ENCODE measurements at regions not wholly inside any gene's neighbourhood (a gene's known extent, or its start where the extent isn't known, plus 50 kb on each side); places are given as distances from the start of the nearest gene placed in this dataset.

DNA sequence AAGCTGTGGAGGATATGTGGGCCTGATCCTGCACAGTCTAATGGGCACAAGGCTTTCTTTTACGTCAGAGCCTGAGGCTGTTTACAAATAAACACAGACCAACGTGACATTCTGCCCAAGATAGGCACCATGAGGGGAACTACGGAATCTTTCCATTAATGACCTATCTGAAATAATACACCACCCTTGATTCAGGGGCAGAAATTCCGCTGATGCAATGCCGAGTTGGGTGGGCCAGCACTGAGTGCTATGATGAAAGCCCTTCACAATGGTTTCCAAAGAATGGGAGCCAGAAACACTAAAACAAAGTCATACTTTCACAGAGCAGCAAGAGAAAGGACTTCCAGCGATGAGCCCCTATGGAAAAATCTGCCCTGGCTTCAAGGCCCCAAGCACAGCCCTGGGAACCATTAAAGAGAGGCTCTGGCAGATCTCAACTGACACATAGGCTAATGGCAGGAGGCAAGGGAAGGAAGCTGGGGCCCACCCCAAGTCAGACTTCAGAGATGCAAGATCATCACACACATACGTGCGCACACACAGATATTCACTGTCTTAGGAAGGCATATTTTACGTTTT lies 72.2 kb upstream of the DLX6 start:
- H3K9me3 ChIP-seq (ENCODE audit: control insufficient read depth in 1 of 2, insufficient read depth in 1 of 2, low read depth in 1 of 2, low read length in 2 of 2) = no peaks in the 10 kb centered on the region
- no peak for ATAC-seq
- no peak overlapping the region for H3K9ac ChIP-seq (ENCODE audit: low read length)
- RAD21 ChIA-PET (ENCODE audit: low non-redundant PET in 1 of 2, low total read pairs in 2 of 2, uncharacterized antibody in 2 of 2, unreplicated experiment in 2 of 2) = no interaction called here
- no peak overlapping the region for H3K27ac ChIP-seq (ENCODE audit: low read depth, low read length)
- no peaks in the 10 kb centered on the region for H3K4me1 ChIP-seq (ENCODE audit: control insufficient read depth in 1 of 2, insufficient read depth in 2 of 2, low read length in 2 of 2)
- no peak for DNase-seq (ENCODE audit: low read depth, low spot score)
- no peaks in the 10 kb centered on the region for H4K20me1 ChIP-seq (ENCODE audit: insufficient read depth)
- no TSS peak for BruUV-seq (replicated peaks)
- H3K36me3 ChIP-seq (ENCODE audit: control insufficient read depth in 1 of 2, insufficient read depth in 2 of 2, low read length in 2 of 2) = no peaks in the 10 kb centered on the region
- intact Hi-C loops (cut with micrococcal nuclease) = no loop called here
- H3K9me2 ChIP-seq (ENCODE audit: insufficient read depth) = no peaks in the 10 kb centered on the region
- H3K4me2 ChIP-seq (ENCODE audit: low read length) = no peak overlapping the region
- peaks cover 17% of the 10 kb centered on the region; the same call in 1 of the 2 replicates for H3K27me3 ChIP-seq (ENCODE audit: insufficient read depth, low read length)
- CTCF ChIA-PET = no interaction called here
- TF ChIP-seq ELF1 (IDR thresholded peaks at IDR 0.05; ENCODE audit: borderline replicate concordance, low read depth) (no peak), SIN3A (IDR thresholded peaks at IDR 0.05; ENCODE audit: low read depth) (no peak), TCF7L2 (IDR thresholded peaks at IDR 0.05; ENCODE audit: borderline replicate concordance, extremely low read depth, insufficient read depth, insufficient read length) (no peak), JUND (IDR thresholded peaks at IDR 0.05) (no peak), EGR1 (IDR thresholded peaks at IDR 0.05; ENCODE audit: low read depth) (no peak), EZH2 (IDR thresholded peaks at IDR 0.05) (no peak)
- TF ChIP-seq, protein P1, sequence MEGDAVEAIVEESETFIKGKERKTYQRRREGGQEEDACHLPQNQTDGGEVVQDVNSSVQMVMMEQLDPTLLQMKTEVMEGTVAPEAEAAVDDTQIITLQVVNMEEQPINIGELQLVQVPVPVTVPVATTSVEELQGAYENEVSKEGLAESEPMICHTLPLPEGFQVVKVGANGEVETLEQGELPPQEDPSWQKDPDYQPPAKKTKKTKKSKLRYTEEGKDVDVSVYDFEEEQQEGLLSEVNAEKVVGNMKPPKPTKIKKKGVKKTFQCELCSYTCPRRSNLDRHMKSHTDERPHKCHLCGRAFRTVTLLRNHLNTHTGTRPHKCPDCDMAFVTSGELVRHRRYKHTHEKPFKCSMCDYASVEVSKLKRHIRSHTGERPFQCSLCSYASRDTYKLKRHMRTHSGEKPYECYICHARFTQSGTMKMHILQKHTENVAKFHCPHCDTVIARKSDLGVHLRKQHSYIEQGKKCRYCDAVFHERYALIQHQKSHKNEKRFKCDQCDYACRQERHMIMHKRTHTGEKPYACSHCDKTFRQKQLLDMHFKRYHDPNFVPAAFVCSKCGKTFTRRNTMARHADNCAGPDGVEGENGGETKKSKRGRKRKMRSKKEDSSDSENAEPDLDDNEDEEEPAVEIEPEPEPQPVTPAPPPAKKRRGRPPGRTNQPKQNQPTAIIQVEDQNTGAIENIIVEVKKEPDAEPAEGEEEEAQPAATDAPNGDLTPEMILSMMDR (IDR thresholded peaks at IDR 0.05 in 2 of 3, conservative IDR thresholded peaks at IDR 0.05 in 1 of 3; ENCODE audit: borderline replicate concordance in 1 of 3, insufficient read depth in 1 of 3, low read depth in 2 of 3, low read length in 2 of 3) = no peak
- TF ChIP-seq, protein P2, sequence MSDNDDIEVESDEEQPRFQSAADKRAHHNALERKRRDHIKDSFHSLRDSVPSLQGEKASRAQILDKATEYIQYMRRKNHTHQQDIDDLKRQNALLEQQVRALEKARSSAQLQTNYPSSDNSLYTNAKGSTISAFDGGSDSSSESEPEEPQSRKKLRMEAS (IDR thresholded peaks at IDR 0.05) = no peak
- TF ChIP-seq, protein P3, sequence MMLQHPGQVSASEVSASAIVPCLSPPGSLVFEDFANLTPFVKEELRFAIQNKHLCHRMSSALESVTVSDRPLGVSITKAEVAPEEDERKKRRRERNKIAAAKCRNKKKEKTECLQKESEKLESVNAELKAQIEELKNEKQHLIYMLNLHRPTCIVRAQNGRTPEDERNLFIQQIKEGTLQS (IDR thresholded peaks at IDR 0.05) = no peak
- POLR2A ChIA-PET = no interaction called here
- H3K79me2 ChIP-seq (ENCODE audit: insufficient read depth, low read length) = no peaks in the 10 kb centered on the region
- no peak overlapping the region for H3K4me3 ChIP-seq (replicated peaks in 1 of 2; ENCODE audit: low read depth in 1 of 2, low read length in 2 of 2)
- H2AFZ ChIP-seq (ENCODE audit: low read depth, low read length, poor library complexity, severe bottlenecking) = no peak overlapping the region
